Activated naive CD8-positive, alpha-beta T cell (primary cell): ENCODE measurements at regions not wholly inside any gene's neighbourhood (a gene's known extent, or its start where the extent isn't known, plus 50 kb on each side); places are given as distances from the start of the nearest gene placed in this dataset.
A peak's percentile ranks its signal among the peaks of the same experiment; 100 is the strongest.

Experiments used
- H3K27ac Mint-ChIP-seq: one replicate; pipeline ENCODE4 v1.8.0; 2021; ENCODE audit warnings: mixed read lengths
- H3K27me3 Mint-ChIP-seq: one replicate; pipeline ENCODE4 v1.8.0; 2021; ENCODE audit warnings: mixed read lengths
- H3K36me3 Mint-ChIP-seq: one replicate; pipeline ENCODE4 v1.8.0; 2021; ENCODE audit warnings: mixed read lengths
- H3K4me1 Mint-ChIP-seq: one replicate; pipeline ENCODE4 v1.8.0; 2021; ENCODE audit warnings: low read depth, mixed read lengths
- H3K4me3 Mint-ChIP-seq: one replicate; pipeline ENCODE4 v1.8.0; 2021; ENCODE audit warnings: mild to moderate bottlenecking, mixed read lengths
- H3K9me3 Mint-ChIP-seq: one replicate; pipeline ENCODE4 v1.8.0; 2021; ENCODE audit warnings: low read depth, mixed read lengths

DNA sequence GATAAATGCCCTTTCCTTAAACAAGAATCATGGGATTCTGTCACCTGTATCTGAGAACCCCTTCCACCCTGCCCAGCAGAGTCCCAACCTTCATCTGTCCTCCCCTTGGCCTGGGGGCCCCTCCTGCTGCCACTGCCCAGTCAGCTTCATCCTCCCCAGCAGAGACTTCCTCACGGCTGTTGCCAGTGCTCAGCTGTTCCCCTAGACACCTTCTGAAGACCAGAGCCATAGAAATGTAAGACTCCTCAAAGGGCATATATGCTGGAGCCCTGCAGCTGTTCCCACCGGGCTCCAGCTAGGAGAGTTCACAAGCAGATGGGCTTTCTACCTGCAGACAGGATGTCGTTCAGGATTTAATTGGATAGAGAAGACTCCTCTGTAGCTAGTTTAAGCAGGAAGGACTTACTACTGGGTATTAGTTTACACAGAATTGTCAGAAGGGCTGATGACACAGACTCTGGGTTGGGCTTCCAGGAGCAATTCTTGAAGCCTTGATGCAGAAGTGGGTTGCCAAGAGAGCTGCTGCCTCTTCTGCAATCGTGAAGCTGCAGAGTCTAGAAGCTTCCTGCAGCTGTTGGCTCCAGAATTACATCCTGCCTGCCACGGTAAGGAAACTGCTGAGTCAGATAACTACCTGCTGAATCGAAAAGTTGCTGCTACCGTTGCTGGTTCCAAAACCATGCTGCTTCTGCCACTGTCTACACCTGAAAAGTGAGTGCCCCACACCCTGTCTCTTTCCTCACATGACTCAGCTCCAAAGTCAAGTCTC is 57.1 kb upstream of the MLN start:
- Mint-ChIP-seq H3K36me3 (no peaks in the 10 kb centered on the region), H3K4me1 (peaks cover 55% of the 10 kb centered on the region), H3K9me3 (no peaks in the 10 kb centered on the region), H3K27ac (peak overlapping the region; percentile 3), H3K27me3 (peaks cover 3% of the 10 kb centered on the region), H3K4me3 (peak overlapping the region; percentile 4)

DNA sequence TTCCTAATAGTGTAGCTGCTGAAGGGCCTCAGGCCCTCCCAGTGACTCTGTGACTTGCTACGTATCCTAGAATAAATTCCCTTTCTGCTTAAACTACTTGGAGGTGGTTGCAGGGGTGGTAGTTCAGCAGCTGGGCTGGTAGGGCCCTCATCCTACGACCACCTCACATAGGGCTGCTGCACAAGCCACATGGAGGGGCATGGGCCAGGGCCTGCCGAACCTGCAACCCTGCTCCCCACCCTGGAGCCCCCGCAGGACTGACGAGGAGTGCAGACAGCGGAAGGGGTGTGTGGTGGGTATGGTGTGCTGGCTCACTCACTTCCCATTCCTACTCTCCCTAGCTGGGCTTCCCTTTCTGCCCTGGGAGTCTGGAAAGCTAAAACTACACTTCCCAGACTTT is 56.2 kb upstream of the MLN start:
- Mint-ChIP-seq H3K27ac (no peak overlapping the region), H3K36me3 (no peaks in the 10 kb centered on the region), H3K9me3 (no peaks in the 10 kb centered on the region), H3K4me1 (peaks cover 60% of the 10 kb centered on the region), H3K4me3 (no peak overlapping the region), H3K27me3 (peaks cover 1% of the 10 kb centered on the region)

DNA sequence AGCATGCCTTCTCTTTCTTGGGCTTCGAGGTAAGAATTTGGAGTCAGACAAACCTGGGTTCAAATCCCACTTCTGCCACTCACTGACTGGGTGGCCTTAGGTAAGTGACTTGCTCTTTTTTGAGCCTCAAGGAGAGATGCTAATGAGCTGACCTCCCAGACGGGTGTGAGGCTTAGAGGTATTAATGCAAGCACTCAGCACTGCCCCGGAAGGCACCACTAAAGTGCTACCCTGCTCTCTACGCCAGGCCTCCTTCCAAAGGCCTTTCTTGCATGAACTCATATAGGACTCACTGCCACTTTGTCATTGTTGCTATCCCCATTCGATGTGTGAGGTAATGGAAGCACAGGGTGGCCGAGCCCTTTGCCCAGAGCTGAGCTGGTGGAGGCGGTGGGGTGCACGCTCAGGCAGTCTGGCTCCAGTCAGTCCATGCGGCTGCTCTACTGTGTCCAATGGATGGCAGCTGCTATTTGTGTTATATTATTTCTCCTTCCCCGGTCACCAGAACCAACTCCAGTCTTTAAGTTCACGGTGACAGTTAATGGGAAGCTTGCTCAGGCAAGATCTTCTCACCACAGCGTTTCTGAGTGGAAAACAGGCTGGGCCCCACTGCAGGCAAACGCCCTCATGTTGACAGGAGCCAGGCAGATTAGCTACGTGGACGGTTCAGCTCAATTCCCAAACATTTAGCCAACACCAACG is 55.2 kb upstream of the MLN start:
- Mint-ChIP-seq H3K4me1 (peaks cover 63% of the 10 kb centered on the region), H3K9me3 (no peaks in the 10 kb centered on the region), H3K27ac (no peak overlapping the region)

GRCh38 chr6:33857932-33858475 is 54.2 kb upstream of the MLN start:
- H3K9me3 Mint-ChIP-seq = no peaks in the 10 kb centered on the region
- H3K27ac Mint-ChIP-seq = no peak overlapping the region
- H3K36me3 Mint-ChIP-seq = no peaks in the 10 kb centered on the region
- peaks cover 57% of the 10 kb centered on the region for H3K4me1 Mint-ChIP-seq
- peaks cover 2% of the 10 kb centered on the region for H3K27me3 Mint-ChIP-seq
- no peak overlapping the region for H3K4me3 Mint-ChIP-seq

More for the DNA sequence above, 55.2 kb upstream of the MLN start:
- H3K36me3 Mint-ChIP-seq = no peaks in the 10 kb centered on the region
- no peak overlapping the region for H3K4me3 Mint-ChIP-seq
- H3K27me3 Mint-ChIP-seq = peaks cover 2% of the 10 kb centered on the region

DNA sequence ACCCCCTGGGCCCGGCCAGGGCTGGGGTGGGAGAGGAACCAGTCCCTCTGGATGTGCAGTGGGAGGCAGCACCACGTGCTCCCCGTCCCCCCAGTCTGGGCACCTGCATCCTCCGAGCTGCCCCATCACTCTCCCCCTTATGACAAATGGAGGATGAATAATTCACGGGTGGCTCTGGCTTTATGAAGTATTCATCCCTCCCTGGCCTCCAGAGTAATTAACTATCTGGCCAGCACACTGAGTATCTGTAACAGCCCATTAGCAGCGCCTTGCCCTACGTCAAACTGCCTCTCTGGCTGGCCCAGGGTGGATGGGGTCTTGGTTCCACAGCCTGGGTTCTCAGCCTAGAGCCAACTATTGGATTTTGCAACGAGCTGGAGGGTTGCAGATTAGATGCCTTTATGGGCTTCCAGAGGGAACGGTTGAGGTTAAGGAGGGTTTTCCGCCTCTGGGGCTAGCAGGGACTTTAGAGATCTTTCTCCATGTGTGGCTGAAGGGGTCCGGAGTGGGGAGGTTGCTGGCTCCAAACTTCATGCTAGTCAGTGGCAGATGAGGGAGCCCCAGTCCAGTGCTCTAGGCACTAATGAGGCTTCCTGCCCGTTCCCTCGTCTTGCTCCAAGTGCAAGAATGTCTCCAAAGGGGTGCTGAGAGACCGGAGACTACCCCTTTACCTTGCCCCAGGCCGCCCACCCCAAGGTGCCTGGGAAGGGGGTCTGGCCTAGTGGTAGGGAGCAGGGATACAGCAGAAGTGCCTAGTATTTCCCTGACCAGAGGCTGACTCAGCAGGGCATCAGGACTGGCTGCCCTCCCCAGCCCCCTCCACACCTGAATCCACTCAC is 53.5 kb upstream of the MLN start:
- H3K4me3 Mint-ChIP-seq = peak overlapping the region; percentile 46
- H3K9me3 Mint-ChIP-seq = no peaks in the 10 kb centered on the region
- no peaks in the 10 kb centered on the region for H3K36me3 Mint-ChIP-seq
- peaks cover 54% of the 10 kb centered on the region for H3K4me1 Mint-ChIP-seq
- H3K27ac Mint-ChIP-seq = no peak overlapping the region
- peaks cover 2% of the 10 kb centered on the region for H3K27me3 Mint-ChIP-seq

DNA sequence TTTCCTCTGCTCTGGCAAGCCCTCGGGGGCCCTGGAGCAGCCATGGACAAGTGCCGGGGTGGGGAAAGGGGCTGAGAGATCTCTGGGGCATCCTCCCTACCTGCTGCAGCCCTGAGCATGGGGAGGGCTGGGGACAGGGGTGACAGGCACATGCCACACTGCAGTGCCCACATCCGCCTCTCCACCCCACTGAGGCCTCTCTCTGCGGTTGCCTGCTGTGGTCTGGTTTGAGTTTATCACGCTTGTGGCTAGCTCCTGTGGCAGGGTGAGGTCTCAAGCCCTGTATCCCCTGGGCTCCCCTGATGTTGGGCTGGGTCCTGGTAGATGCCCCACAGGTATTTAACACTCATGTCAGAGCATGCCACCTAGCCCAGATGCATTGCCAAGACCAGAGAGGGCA is 52.9 kb upstream of the MLN start:
- peaks cover 2% of the 10 kb centered on the region for H3K27me3 Mint-ChIP-seq
- H3K36me3 Mint-ChIP-seq = no peaks in the 10 kb centered on the region

DNA sequence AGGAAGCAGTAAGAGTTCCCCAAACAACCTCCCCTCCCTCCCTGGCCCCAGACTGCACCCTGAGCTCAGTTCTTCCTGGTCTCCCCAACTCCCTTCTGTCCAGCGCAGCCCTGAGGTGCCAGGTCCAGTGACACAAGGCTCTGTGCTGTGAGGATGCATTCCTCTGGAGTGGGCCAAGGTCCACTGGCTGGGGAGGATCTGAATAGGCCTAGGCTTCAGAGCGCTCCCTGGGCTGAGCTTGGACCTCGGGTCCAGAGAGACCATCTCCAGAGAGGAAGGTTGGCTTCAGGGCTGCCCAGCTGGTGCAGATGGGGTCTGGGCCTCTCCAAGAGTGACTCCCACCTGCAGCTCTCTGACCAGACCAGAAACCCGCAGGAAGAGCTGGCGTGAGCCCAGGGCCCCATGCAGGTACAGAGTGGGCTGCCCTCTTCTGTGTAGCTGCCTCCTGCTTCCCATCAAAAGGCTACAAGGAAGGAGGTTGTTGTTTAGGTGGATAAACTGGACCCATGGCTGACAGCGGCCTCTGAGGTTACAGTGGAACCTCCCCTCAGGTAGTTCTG is 52.3 kb upstream of the MLN start:
- no peaks in the 10 kb centered on the region for H3K9me3 Mint-ChIP-seq
- H3K27ac Mint-ChIP-seq = no peak overlapping the region
- H3K27me3 Mint-ChIP-seq = peaks cover 2% of the 10 kb centered on the region
- no peaks in the 10 kb centered on the region for H3K36me3 Mint-ChIP-seq
- peaks cover 42% of the 10 kb centered on the region for H3K4me1 Mint-ChIP-seq
- H3K4me3 Mint-ChIP-seq = no peak overlapping the region

More for the DNA sequence above, 52.9 kb upstream of the MLN start:
- H3K4me3 Mint-ChIP-seq = peak overlapping the region; percentile 20
- H3K4me1 Mint-ChIP-seq = peaks cover 48% of the 10 kb centered on the region
- no peaks in the 10 kb centered on the region for H3K9me3 Mint-ChIP-seq
- H3K27ac Mint-ChIP-seq = no peak overlapping the region

GRCh38 chr6:33854572-33855030 is 50.8 kb upstream of the MLN start:
- peaks cover 29% of the 10 kb centered on the region for H3K4me1 Mint-ChIP-seq
- H3K27me3 Mint-ChIP-seq = peaks cover 2% of the 10 kb centered on the region
- no peaks in the 10 kb centered on the region for H3K9me3 Mint-ChIP-seq
- H3K4me3 Mint-ChIP-seq = no peak overlapping the region
- no peaks in the 10 kb centered on the region for H3K36me3 Mint-ChIP-seq
- no peak overlapping the region for H3K27ac Mint-ChIP-seq

GRCh38 chr6:33853736-33854135 is 49.9 kb upstream of the MLN start:
- peaks cover 2% of the 10 kb centered on the region for H3K27me3 Mint-ChIP-seq
- H3K4me3 Mint-ChIP-seq = no peak overlapping the region
- no peaks in the 10 kb centered on the region for H3K36me3 Mint-ChIP-seq
- H3K27ac Mint-ChIP-seq = no peak overlapping the region
- peaks cover 28% of the 10 kb centered on the region for H3K4me1 Mint-ChIP-seq
- H3K9me3 Mint-ChIP-seq = no peaks in the 10 kb centered on the region
